GM18868 (cell line): ENCODE measurements at regions not wholly inside any gene's neighbourhood (a gene's known extent, or its start where the extent isn't known, plus 50 kb on each side); places are given as distances from the start of the nearest gene placed in this dataset.
"Not testable (repeated sequence)": the region's sequence is repeated elsewhere in the genome, so short reads cannot be mapped to it uniquely, and the experiment has no call there.

Experiments used
- ATAC-seq: cut with Tn5 transposase; IDR thresholded peaks from one replicate; pipeline ENCODE4 v1.9.1; 2021; ENCODE audit warnings: mild to moderate bottlenecking, moderate library complexity; ENCODE audit not compliant: unreplicated experiment

DNA sequence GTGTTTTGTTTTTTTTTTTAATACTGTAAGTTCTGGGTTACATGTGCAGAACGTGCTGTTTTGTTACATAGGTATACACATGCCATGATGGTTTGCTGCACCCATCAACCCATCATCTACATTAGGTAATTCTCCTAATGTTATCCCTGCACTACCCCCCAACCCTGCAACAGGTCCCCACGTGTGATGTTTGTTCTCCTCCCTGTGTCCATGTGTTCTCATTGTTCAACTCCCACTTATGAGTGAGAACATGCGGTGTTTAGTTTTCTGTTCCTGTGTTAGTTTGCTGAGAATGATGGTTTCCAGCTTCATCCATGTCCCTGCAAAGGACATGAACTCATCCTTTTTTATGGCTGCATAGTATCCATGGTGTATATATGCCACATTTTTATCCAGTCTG is 1005.4 kb downstream of the SOCS6 start:
- not testable (repeated sequence) for ATAC-seq

DNA sequence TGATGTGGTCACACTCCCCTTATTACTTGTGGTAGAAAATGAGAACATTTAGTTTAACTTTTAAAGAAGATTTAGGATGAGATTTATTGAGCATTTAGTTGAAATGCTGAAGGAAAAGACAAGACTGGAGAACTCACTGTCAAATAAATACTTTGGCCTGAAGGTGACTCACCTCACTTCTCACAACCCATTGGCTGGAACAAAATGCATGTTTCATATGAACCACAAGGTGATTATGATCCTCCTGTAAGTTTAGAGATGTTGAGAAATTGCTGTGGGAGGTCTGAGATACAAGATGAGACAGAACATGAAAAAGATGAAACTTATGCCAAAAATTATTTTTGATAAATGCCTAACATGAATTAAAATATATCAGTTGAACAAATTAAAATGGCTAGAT is 1004.5 kb downstream of the SOCS6 start:
- ATAC-seq = no peak

DNA sequence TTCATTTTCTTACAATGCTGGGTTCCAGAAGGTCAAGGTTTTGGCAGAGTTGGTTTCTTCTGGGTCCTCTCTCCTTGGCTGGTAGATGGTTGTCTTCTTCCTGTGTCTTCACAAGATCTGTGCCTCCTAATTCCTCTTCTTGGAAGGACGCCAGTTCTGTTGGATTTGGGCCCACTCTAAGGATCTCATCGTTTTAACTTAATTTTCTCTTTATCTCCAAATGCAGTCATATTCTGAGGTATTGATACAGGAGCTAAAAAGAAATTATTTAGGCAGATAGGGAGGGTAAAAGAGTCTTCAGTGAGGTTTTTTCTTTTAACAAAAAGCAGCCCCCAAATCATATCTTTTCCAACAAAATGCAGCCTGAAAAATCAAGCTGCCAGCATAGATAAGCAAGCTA is 998.4 kb downstream of the SOCS6 start:
- ATAC-seq = no peak

DNA sequence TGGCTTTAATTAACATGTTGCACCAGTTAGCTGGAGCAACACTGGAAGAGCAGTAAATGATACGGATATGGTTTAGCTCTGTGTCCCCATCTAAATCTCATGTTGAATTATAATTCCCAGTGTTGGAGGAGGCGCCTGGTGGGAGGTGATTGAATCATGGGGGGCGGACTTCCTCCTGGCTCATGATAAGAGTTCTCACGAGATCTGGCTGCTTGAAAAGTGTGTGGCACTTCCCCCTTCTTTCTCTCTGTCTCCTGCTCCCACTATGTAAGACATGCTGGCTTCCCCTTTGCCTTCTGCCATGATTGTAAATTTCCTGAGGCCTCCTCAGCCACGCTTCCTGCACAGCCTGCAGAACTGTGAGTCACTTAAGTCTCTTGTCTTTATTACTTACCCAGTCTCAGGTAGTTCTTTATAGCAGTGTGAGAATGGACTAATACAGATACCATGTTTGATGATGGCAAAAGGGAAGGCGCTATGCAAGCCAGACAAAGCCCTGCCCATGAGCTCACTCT is 963.6 kb downstream of the SOCS6 start:
- ATAC-seq = no peak

DNA sequence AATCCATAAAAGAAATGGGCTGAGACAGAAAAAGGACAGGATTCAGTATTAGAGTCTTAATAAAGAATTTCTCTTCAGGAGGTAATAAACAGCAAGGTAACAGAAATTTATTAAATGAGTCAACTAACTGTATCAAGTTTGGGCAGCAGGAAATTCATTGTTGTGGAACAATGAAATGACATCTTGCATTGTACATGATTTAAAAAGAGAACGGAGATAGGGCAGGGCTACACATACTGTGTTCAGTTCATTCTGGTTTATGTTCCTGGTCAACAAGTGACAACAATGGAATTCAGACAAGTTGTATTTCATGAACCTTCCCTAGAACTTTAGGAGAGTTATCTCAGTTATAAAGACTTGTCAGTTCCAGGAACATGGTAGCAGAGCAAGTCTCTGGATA is 961.3 kb downstream of the SOCS6 start:
- ATAC-seq = no peak

DNA sequence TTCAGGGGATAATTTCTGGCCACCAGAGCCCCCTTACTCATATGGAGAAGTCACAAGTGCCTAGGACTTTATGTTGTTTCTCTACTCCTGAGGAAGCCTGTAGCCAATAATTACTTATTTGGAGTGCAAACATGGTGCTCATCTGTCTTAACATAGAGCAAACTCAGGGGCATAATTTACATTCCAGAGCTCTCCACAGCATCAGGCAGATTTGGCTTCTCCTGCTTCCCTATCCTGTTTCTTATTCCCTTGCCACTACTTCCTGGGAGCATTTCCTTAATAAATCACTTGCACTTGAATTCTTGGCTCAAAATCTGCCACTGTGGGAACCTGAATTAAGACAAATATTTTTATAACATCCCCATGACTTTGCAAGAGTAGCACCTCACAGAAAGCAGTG is 960.9 kb downstream of the SOCS6 start:
- no peak for ATAC-seq

DNA sequence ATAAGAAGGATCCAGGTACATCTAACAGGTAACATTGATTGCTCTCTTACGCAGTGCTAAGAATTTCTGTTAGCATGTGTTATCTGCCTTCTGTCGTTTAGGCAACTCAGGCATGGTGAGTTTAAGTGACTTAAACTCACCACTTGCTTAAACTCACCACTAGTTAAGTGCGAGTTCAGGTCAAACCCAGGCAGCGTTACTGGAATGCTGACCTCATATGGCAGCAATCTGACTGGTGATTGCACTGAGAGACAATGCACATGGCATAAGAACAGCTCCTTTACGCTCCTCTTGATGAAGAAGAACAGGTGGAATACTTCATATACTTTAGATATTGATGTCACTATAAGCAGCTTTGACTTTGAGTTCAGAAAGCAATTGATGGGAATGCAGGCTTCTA is 954.1 kb downstream of the SOCS6 start:
- no peak for ATAC-seq

DNA sequence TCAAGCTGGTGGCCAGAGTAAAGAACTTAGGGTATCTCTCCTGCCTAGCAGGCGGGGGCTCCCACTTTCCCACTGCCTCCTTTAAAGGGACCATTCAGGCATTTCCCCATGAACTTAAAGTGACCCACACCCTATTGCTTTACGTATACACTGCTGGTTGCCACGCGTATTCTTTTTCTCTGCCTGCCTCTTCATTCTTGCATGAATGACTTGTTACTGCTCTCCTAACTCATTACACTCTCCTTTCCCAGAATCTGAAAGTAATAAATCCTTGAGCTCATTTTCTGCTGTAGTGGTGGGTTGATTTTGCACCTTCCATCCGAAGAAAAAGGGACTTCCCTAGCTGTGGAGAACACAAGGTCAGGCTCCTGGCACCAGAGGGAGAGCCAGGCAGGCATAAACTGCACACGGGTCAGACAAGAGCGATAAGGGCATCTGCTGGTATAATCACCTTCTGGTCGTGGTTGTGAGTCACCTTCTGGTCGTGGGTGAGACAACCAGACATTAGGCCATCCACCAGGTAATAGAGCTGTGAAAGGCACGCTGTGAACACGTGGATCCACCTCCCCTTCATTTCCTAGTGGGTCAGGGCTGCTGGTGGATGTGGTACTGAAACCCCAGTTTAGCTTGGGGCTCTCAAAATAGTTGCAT is 950.3 kb downstream of the SOCS6 start:
- no peak for ATAC-seq

DNA sequence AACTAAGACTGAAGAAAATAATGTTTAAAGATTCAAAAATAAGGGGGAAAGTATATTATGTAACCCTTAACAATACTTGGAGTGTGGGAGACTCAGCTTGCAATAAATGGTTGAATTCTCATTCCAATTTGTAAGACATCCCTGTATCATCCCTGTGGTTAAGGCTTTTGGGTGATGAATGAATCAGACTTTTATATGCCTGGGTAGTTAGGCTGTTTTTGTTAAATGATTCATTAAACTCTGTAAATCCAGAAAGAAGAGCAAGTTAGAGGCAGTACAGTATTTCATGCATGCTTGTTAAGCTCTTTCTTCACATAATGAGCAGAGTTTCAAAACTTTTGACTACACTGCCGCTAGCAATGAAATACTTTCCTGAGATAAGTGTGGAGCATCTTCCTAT is 948.8 kb downstream of the SOCS6 start:
- ATAC-seq = no peak

DNA sequence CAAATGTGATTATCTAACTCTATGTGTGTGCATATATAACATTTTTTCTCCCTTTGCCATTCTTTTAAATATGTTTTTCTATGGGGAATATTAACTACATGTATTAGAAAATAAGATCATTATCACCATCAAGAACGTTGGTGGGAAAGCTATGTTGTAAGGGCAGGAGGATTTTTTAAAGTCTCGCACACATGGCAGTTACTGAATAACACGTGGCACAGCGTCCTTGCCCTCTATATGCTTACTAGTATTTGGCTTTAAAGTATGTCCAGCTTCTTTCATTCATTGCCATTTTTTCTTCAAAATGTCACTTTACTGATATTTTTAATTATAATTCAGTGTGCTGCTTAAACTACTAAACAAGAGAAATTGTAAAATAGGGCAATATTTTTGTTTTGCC is 944.3 kb downstream of the SOCS6 start:
- ATAC-seq = no peak

DNA sequence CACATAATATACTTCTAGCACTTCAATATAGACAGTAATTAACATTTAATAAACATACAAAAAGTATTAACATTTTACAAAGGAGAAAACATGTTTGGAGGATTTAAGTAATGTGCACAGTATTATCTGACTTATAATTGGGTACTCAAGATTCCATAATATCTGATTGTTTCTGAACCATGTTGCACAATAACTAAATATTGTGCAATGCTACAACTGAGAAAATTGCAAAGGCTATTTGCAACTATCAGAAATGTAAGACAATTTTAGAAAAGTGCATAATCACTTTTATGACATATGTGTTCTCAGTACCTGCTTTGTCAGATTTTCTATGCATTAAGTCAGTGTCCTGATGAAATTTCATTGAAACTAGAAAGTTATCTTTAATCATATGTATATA is 934.6 kb downstream of the SOCS6 start:
- ATAC-seq = no peak

DNA sequence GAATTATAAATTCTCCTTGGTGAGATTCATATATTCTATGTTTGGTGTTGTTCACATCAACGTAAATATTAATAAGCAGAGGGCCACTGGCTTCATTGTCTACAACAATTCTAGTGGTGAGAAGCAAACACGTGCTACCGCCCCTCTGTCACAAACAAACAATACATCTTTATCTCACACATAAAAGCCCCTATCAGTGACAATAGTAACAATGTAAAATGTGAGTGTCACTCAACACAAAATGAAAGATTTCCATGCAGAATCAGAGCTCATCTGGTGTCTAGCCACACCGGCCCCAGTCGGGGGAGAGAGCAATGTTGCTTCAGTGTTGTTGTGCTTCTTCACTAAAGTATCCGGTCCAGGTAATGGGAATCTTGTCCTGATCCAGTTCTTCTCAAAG is 932.6 kb downstream of the SOCS6 start:
- ATAC-seq = no peak

DNA sequence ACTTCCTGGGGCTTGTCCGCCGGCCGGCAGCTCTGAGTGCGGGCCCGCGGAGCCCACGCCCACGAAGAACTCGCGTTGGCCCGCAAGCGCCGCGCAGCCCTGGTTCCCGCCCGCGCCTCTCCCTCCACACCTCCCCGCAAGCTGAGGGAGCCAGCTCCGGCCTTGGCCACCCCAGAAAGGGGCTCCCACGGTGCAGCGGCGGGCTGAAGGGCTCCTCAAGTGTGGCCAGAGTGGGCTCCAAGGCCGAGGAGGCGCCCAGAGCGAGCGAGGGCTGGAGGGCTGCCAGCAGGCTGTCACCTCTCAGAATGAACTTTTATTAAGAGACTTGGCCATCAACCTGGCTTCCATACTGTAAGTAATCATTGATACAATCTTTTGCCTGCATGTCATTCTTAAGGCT is 923.9 kb downstream of the SOCS6 start:
- not testable (repeated sequence) for ATAC-seq

DNA sequence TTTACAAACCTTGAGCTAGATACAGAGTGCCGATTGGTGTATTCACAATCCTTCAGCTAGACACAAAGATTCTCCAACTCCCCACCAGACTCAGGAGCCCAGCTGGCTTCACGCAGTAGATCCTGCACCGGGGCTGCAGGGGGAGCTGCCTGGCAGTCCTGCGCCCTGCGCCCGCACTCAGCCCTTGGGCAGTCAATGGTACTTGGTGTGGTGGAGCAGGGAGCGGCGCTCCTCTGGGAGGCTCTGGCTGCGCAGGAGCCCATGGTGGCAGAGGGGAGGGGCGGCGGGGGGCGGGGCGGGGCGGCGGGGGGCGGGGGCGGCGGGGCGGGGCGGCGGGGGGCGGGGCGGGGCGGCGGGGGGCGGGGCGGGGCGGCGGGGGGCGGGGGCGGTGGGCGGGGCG is 923.4 kb downstream of the SOCS6 start:
- no peak for ATAC-seq

DNA sequence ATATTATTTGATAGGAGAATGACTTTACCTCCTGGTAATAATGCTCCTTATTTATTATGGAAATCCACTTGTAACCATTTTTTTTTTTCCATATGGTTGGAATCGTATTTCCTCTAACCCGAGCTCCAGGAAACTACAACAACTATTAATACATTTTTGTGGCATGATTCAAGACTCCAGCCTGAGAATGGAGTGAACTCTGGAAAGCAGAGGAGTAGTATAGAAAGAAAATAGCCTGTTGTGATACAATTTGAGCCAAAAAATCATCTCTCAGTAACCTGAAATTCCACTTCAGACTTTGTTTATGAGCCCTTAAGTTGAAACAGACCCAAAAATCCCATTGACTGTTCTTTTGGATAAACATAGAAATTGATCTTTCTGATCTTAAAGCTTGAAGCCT is 921.1 kb downstream of the SOCS6 start:
- no peak for ATAC-seq

DNA sequence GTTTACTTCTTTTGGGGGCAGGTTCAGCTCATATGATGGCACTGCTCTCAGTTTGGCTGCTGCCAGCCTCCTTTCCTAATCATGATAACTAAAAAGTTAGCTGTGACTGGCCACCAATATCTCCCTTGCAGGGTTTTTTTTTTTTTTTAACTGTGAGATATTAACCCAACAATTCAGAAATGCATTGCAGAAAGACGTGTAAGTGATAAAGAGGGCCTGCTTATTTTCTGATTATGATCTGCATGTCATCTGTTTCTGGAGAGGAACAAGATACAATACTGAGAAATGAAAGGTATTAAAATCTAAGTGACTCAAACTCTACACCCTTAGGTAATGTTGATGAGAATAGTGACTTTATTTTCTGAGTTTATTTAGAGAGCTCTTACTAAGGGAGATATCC is 905.6 kb downstream of the SOCS6 start:
- ATAC-seq = no peak

DNA sequence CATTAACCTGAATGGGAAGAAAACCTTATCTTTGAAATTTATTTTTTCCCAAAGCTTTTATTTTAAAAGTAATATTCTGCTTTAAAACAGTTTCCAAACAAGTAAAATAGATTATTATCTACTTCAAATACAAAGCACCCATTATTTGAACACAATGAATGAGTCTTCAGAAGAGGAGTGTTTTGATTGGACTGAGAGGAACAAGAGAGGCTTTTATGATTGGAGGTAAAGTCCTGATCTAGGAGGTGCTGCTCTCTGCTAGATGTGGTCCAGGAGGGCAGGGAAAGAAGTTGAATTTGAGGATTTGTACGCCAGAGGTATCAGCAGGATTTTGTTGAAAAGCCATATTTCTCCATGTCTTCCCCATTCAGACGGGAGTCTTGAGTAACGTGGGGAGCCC is 900.7 kb downstream of the SOCS6 start:
- ATAC-seq = no peak

DNA sequence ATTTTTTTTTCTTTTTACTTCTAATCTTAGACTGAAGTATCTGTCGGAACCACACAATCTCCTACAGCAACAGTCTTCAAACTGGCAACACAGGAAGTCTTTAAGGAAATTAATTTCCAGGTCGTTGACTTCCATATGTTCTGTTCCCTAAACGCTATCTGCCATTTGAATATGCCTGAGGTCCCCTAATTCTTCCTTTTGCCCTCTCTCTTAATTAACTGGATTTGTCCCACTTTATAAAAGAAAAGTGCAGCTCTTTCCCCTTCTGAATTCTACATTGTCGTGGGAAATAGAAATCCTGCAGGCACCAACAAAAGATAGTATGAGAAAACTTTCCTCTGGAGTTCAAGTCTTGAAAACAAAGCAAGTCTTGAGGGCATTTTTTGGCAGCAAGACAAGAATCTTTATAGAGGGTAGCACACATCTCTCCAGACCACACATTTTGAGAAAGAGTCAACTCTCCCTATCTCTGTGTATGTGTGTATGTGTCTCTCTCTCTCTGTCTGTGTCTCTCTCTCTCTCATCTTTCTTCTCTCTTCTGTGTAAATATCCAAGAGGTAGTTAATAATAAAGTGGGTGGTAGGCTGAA is 879.8 kb downstream of the SOCS6 start:
- no peak for ATAC-seq

DNA sequence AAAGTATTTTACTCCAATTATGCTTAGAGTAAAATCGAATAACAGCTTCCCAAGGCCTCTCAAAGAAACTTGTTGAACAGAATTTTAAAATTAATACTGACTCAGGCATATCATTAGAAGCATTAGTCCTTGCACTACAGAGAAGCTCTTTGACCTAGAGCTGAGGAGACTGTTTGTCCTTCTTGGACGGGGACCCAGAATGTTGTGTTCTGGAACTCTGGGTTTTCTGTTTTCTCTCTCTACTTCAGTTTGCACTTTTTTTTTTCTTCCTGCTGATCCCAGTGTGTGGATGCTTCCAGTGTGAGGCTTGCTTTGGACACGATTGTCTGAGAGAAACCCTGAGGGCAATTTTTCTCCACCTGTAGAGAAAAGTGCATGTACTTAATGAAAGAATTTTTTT is 847.6 kb downstream of the SOCS6 start:
- ATAC-seq = no peak

DNA sequence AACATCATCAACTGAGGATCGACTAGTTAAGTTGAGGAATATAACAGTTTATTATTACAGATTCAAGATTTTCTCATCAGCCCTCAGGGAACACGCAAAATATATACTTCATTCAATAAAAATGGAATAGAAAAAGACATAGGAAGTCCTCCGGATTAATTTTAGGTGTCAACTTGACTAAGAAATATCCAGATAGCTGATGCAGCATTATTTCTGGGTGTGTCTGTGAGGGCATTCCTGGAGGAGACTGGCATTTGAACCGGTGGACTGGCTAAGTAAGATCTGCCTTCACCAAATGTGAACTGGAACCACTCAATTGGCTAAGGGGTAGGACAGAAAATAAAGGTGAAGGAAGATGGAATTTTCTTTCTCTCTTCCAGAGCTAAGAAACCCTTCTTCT is 845.3 kb downstream of the SOCS6 start:
- no peak for ATAC-seq

DNA sequence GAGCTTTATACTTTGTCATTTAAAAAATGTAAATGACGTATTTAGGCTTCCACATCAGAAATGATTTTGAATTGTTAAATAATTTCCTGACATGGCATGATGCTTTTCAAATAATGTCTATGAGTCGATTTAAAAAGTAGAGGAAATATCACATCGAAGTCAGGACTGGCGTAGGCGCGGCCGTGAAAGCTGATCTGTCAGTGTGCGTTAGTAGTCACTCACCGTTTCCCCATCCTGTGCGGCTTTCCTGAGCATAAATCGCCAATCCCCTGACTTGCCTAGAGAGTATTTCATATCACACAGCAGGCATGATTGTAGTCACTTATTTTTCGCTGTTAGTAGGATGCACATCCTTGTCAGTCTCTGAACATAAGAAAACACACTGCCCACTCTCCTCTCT is 843.1 kb downstream of the SOCS6 start:
- ATAC-seq = no peak

DNA sequence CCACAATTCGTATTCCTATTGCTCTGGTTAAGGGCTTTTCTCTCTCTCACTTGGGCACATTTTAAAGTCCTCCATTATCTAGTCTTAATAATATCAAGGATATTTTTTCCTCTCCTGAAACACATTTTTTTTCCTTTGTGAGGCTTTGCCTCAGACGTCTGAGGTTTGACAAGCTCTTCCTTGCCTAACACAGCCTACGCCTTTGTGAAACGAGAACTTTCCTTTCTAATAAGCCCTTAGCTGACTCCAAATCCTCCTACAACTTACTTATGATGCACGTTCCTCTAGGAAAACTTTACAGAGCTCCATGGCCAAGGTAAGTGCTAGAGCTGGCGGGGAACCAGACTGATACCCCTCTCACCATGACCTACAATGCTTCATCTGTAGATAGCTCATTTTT is 841.5 kb downstream of the SOCS6 start:
- no peak for ATAC-seq

DNA sequence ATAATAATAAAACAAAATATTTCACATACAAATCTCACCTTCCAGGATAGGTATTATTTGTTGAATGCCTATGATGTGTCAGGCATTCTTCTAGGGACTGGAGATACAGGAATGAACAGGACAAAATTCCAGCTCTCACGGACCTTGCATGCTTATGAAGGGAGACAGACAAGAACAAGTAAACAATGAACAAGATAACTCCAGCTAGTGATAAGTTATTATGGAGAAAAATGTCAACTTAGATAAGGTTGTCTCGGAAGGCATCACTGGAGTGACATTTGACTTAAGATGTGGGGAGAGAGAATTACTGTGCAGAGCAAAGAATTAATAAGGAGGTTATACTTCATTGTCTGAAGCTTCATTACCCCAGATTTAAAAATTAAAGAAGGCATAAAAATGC is 836.7 kb downstream of the SOCS6 start:
- no peak for ATAC-seq
